ENCODE measurements at regions not wholly inside any gene's neighbourhood (a gene's known extent, or its start where the extent isn't known, plus 50 kb on each side); places are given as distances from the start of the nearest gene placed in this dataset.
A peak's percentile ranks its signal among the peaks of the same experiment; 100 is the strongest.

- DNase-seq: no peak
- Mint-ChIP-seq H3K27ac (no peak overlapping the region), H3K4me3 (peak overlapping the region; percentile 17), H3K27me3 (peaks cover 30% of the 10 kb centered on the region), H3K36me3 (ENCODE audit: low read depth) (no peaks in the 10 kb centered on the region), H3K9me3 (no peaks in the 10 kb centered on the region), H3K4me1 (peaks cover 13% of the 10 kb centered on the region)
- intact Hi-C loops (cut with micrococcal nuclease): loop anchor here (5.0 to 10.0 kb wide), 2 partner anchors 142 to 534 kb away; no protein-coding TSS in a partner anchor
Measured at GRCh38 chr2:126778561-126779501, 119.9 kb upstream of the TEX51 start.

DNA sequence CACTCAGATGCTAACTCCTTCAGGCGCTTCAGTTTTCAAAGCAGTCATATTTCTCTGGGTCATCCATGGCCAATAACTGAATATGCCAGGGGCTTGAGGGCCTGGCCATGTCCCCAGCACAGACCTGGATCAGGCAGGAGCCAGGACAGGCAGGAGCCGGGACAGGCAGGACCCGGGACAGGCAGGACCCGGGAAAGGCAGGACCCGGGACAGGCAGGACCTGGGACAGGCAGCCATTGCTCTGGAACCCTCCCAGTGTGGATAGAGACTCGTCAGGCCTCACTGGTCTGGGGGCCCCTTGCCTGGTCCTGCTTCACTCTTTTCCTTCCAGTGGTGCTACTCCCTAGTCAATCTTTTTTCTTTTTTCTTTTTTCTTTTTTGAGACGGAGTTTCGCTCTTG is 117.5 kb upstream of the TEX51 start:
- Mint-ChIP-seq H3K27me3 (peaks cover 25% of the 10 kb centered on the region), H3K9me3 (no peaks in the 10 kb centered on the region), H3K4me1 (peaks cover 4% of the 10 kb centered on the region), H3K27ac (no peak overlapping the region), H3K4me3 (no peak overlapping the region), H3K36me3 (ENCODE audit: low read depth) (no peaks in the 10 kb centered on the region)
- DNase-seq: no peak
- intact Hi-C loops (cut with micrococcal nuclease): no loop called here

- H3K4me1 Mint-ChIP-seq: peaks cover 4% of the 10 kb centered on the region
- H3K27me3 Mint-ChIP-seq: peaks cover 23% of the 10 kb centered on the region
- no peaks in the 10 kb centered on the region for H3K36me3 Mint-ChIP-seq (ENCODE audit: low read depth)
- H3K4me3 Mint-ChIP-seq: no peak overlapping the region
- no peak for DNase-seq
- intact Hi-C loops (cut with micrococcal nuclease): no loop called here
- H3K27ac Mint-ChIP-seq: no peak overlapping the region
- no peaks in the 10 kb centered on the region for H3K9me3 Mint-ChIP-seq
Measured at GRCh38 chr2:126781806-126782205, 116.9 kb upstream of the TEX51 start.

DNA sequence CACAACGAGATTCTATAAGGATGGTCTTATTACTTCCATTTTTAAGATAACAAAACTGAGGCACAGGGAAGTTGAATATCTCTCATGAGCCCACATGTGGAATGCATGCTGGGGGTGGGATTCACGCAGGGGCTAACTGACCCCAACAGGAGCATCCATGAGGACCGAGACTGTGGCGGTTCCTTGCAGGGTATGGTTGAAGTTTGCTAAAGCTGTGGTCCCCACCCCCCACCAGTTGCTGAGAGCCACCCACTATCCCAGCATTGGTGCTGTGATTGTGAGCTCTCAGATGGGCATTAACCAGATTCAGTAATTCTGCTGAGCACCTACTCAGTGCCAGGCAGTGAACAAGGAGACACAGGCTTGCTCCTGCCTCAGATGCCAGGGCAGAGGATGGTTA is 116.0 kb upstream of the TEX51 start:
- Mint-ChIP-seq H3K4me1 (no peaks in the 10 kb centered on the region), H3K27ac (no peak overlapping the region), H3K27me3 (peaks cover 20% of the 10 kb centered on the region), H3K36me3 (ENCODE audit: low read depth) (no peaks in the 10 kb centered on the region), H3K9me3 (no peaks in the 10 kb centered on the region), H3K4me3 (no peak overlapping the region)
- intact Hi-C loops (cut with micrococcal nuclease): no loop called here
- DNase-seq: no peak

- Mint-ChIP-seq H3K27ac (no peak overlapping the region), H3K36me3 (ENCODE audit: low read depth) (no peaks in the 10 kb centered on the region), H3K27me3 (peaks cover 18% of the 10 kb centered on the region), H3K9me3 (no peaks in the 10 kb centered on the region), H3K4me1 (no peaks in the 10 kb centered on the region), H3K4me3 (no peak overlapping the region)
- intact Hi-C loops (cut with micrococcal nuclease): no loop called here
- DNase-seq: no peak
Measured at GRCh38 chr2:126783341-126783740, 115.3 kb upstream of the TEX51 start.

DNA sequence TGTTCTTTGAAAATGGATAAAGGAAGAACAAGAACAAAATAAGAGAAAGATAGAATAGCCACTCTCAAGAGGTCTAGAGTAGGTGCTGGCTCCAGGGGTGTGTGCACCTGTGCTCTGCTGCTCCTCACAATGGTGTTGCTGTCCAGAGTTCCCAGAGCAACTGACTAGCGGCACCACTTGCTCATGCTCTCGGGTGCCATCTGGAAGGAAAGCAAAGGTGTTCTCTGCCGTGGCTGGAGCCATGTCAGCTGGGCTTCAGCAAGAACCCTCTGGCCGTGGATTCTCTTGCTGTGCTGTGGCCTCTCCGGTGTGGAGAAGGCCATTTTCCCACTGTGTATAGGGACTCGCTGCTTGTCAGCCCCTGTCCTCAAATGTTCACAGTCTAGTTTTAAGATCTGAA is 114.6 kb upstream of the TEX51 start:
- no peak for DNase-seq
- H3K9me3 Mint-ChIP-seq: no peaks in the 10 kb centered on the region
- H3K36me3 Mint-ChIP-seq (ENCODE audit: low read depth): no peaks in the 10 kb centered on the region
- intact Hi-C loops (cut with micrococcal nuclease): no loop called here
- no peaks in the 10 kb centered on the region for H3K4me1 Mint-ChIP-seq
- H3K27me3 Mint-ChIP-seq: peaks cover 15% of the 10 kb centered on the region
- H3K27ac Mint-ChIP-seq: no peak overlapping the region
- no peak overlapping the region for H3K4me3 Mint-ChIP-seq

DNA sequence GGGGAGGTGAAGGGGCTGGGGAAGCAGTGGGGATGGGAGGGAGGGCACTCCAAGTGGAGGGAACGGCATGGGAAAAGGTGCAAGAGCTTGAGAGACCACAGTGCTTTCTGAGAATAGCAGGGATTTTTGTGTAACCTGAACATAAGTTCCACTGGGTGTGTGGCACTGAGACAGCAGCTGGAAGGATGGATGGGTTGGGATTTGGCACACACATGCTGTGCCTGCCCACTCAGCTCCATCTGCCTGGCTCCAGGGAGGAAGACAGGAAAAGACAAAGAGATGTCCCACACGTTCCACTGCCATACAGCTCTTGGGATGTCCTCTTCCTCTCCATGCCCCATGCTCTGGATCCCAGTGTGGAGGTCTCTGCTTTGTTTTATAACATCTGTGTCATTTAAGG is 114.1 kb upstream of the TEX51 start:
- no peak for DNase-seq
- Mint-ChIP-seq H3K27ac (no peak overlapping the region), H3K36me3 (ENCODE audit: low read depth) (no peaks in the 10 kb centered on the region), H3K27me3 (peaks cover 13% of the 10 kb centered on the region), H3K9me3 (no peaks in the 10 kb centered on the region), H3K4me1 (no peaks in the 10 kb centered on the region), H3K4me3 (no peak overlapping the region)
- intact Hi-C loops (cut with micrococcal nuclease): no loop called here

- H3K4me1 Mint-ChIP-seq: no peaks in the 10 kb centered on the region
- no peaks in the 10 kb centered on the region for H3K36me3 Mint-ChIP-seq (ENCODE audit: low read depth)
- intact Hi-C loops (cut with micrococcal nuclease): no loop called here
- DNase-seq: no peak
- no peaks in the 10 kb centered on the region for H3K9me3 Mint-ChIP-seq
- peaks cover 7% of the 10 kb centered on the region for H3K27me3 Mint-ChIP-seq
- H3K4me3 Mint-ChIP-seq: no peak overlapping the region
- H3K27ac Mint-ChIP-seq: no peak overlapping the region
Measured at GRCh38 chr2:126785236-126785635, 113.5 kb upstream of the TEX51 start.

DNA sequence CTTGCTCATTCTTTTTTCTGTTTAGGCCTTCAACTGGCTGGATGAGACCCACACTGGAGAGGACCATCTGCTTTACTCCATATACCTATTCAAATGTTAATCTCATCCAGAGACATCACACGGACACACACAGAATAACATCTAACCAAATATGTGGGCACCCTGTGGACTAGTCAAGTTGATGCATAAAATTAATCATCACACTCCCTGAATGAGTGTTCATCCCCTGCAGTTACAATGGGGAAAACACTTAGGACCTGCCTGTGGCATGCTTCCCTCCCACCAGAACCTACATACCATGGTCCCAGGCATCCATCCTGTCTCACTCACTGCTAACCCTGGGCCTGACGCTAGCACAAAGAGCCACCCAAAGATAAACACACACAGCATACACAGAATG is 112.8 kb upstream of the TEX51 start:
- Mint-ChIP-seq H3K36me3 (ENCODE audit: low read depth) (no peaks in the 10 kb centered on the region), H3K4me3 (no peak overlapping the region), H3K27ac (no peak overlapping the region), H3K4me1 (no peaks in the 10 kb centered on the region), H3K27me3 (peaks cover 3% of the 10 kb centered on the region), H3K9me3 (no peaks in the 10 kb centered on the region)
- intact Hi-C loops (cut with micrococcal nuclease): no loop called here
- no peak for DNase-seq

GRCh38 chr2:126786765-126787164 is 111.9 kb upstream of the TEX51 start:
- H3K27me3 Mint-ChIP-seq: peaks cover 3% of the 10 kb centered on the region
- no peaks in the 10 kb centered on the region for H3K4me1 Mint-ChIP-seq
- H3K9me3 Mint-ChIP-seq: no peaks in the 10 kb centered on the region
- intact Hi-C loops (cut with micrococcal nuclease): no loop called here
- no peak overlapping the region for H3K27ac Mint-ChIP-seq
- DNase-seq: no peak
- H3K36me3 Mint-ChIP-seq (ENCODE audit: low read depth): no peaks in the 10 kb centered on the region
- H3K4me3 Mint-ChIP-seq: no peak overlapping the region

DNA sequence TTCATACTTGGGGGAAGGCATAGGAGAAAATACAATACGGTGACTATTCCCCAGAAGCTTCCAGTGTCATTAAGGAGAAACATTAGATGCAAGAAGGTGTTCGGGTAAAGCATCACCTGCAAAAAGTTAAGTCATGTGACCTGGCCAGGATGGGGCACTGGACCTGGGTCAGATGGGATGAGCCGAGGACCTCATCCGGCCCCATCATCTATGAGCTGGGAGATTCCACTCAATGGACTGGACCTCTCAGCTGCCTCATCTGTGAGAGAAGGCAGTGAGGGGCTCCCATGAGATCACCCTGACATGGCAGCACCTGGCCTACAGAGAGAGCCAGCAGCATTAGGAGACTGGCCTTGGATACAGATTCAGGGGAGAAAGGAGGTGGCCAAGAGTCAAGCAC is 111.4 kb upstream of the TEX51 start:
- Mint-ChIP-seq H3K27ac (no peak overlapping the region), H3K4me3 (no peak overlapping the region), H3K36me3 (ENCODE audit: low read depth) (no peaks in the 10 kb centered on the region), H3K4me1 (no peaks in the 10 kb centered on the region), H3K27me3 (no peaks in the 10 kb centered on the region), H3K9me3 (no peaks in the 10 kb centered on the region)
- no peak for DNase-seq
- intact Hi-C loops (cut with micrococcal nuclease): no loop called here

DNA sequence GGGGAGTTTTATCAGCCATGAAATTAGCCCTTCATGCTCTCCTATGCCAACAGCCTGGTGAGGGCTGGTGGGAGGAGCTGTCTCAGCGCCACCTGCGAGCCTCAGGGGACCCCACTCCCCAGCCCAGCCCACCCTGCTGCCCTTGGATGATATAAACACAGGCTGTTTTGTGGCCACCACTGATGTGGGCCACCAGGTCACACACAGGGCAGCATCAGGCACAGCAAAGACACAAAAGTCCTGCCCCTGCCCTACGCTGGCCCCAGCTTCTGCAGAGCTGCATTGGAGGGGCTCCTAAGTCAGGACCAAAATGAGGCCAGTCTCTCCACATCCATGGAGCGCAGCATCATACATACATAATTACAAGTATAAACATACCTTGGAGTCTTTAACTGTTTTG is 110.6 kb upstream of the TEX51 start:
- Mint-ChIP-seq H3K36me3 (ENCODE audit: low read depth) (no peaks in the 10 kb centered on the region), H3K27me3 (no peaks in the 10 kb centered on the region), H3K9me3 (no peaks in the 10 kb centered on the region), H3K4me1 (no peaks in the 10 kb centered on the region), H3K27ac (no peak overlapping the region), H3K4me3 (no peak overlapping the region)
- intact Hi-C loops (cut with micrococcal nuclease): no loop called here
- no peak for DNase-seq

- H3K9me3 Mint-ChIP-seq: no peaks in the 10 kb centered on the region
- DNase-seq: no peak
- no peaks in the 10 kb centered on the region for H3K36me3 Mint-ChIP-seq (ENCODE audit: low read depth)
- no peak overlapping the region for H3K27ac Mint-ChIP-seq
- H3K27me3 Mint-ChIP-seq: peaks cover 3% of the 10 kb centered on the region
- no peak overlapping the region for H3K4me3 Mint-ChIP-seq
- intact Hi-C loops (cut with micrococcal nuclease): no loop called here
- H3K4me1 Mint-ChIP-seq: no peaks in the 10 kb centered on the region
Measured at GRCh38 chr2:126788652-126789051, 110.0 kb upstream of the TEX51 start.

DNA sequence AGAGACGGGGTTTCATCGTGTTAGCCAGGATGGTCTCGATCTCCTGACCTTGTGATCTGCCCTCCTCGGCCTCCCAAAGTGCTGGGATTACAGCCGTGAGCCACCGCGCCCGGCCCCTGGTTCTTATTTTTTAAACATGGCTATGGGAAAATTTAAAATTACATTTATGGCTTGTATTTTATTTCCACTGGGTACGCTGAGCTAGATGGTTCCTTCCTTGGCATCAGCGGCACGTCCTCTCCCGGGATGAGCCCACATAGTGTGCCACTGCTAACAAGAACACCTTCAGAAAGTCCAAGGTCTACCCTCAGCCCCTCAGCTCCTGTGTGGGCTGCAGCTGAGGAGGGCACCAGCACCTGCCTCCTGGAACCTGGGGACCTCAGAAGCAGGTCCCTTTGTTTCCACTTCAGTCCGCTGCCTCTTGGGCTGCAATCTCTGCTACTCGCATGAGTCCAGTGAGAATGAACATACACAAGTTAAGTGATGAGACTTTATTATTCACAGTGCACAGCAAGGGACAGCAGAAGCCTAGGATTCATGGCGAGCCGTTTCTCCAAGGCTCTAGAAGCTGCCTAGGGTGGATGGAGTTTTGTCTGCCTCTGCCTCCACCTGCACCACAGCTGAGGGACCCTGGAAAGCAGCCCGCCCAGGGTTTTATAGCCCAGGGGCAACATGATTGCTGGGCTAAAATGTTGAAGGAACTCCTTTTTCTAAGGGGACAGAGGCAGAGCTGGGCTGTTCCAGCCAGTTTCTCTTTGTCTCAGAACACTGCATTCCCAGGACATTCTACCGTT is 107.5 kb upstream of the TEX51 start:
- DNase-seq: no peak
- no peaks in the 10 kb centered on the region for H3K9me3 Mint-ChIP-seq

More for the DNA sequence above, 107.5 kb upstream of the TEX51 start:
- intact Hi-C loops (cut with micrococcal nuclease): no loop called here
- Mint-ChIP-seq H3K36me3 (ENCODE audit: low read depth) (no peaks in the 10 kb centered on the region), H3K27ac (no peak overlapping the region), H3K4me3 (no peak overlapping the region), H3K4me1 (no peaks in the 10 kb centered on the region), H3K27me3 (peaks cover 4% of the 10 kb centered on the region)

All from activated CD4-positive, alpha-beta T cell treated with anti-CD3 and anti-CD28 coated beads, Interleukin-2, amount 10 ng/mL, durations not matched to agents 24 days and 14 days (primary cell).